GM12892 (cell line): ENCODE measurements at regions not wholly inside any gene's neighbourhood (a gene's known extent, or its start where the extent isn't known, plus 50 kb on each side); places are given as distances from the start of the nearest gene placed in this dataset.

ENCODE experiments used
- POLR2A ChIP-seq: IDR thresholded peaks from 2 replicates; pipeline ENCODE4 v1.6.1; 2011; ENCODE audit warnings: low read depth, low read length, control low read depth
- TAF1 ChIP-seq: IDR thresholded peaks from 2 replicates; pipeline ENCODE4 v1.6.1; 2011; ENCODE audit warnings: low read depth, mild to moderate bottlenecking, control low read depth, low read length, borderline replicate concordance

GRCh38 chr16:35596467-35596866 is 2137.1 kb downstream of the TP53TG3F start:
- TF ChIP-seq POLR2A (no peak), TAF1 (no peak)
